ENCODE measurements at regions not wholly inside any gene's neighbourhood (a gene's known extent, or its start where the extent isn't known, plus 50 kb on each side); places are given as distances from the start of the nearest gene placed in this dataset.

DNA sequence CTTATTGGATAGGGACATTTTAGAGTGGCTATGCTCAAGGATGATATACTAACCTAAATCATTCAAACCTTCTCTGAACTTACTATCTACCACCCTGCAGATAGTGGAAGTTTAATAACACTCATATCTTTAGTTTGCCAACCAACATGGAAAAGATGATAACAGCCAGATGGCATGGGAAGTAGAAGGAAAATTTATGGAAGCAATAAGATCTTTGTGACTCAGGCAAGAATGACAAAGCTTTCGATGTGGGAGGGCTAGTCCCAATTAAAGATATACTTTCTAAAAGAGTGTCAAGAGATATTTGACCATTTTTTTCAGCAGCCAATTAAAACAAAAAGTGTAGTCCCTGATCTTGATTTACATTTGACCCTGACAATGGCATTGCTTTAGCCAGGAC is 631.7 kb downstream of the RPS29 start:
- TF ChIP-seq CTCF (IDR thresholded peaks at IDR 0.05; ENCODE audit: low read length) (no peak), EZH2 (IDR thresholded peaks at IDR 0.05; ENCODE audit: borderline replicate concordance, low read length) (no peak)
